Endothelial cell of umbilical vein (primary cell): ENCODE measurements at regions not wholly inside any gene's neighbourhood (a gene's known extent, or its start where the extent isn't known, plus 50 kb on each side); places are given as distances from the start of the nearest gene placed in this dataset.
A peak's percentile ranks its signal among the peaks of the same experiment; 100 is the strongest.

Experiments
- BruUV-seq: library from RNA; stranded (reverse); fragments of 400-500 nt; replicated peaks from 2 replicates; lab custom pipeline; 2021; lab: Mats Ljungman, UMichigan
- CTCF ChIA-PET: fragments of 300-600, 350-600 bp; sonication (Branson Sonifier 250); formaldehyde crosslinking; loops from one replicate; lab custom pipeline; 2021; ENCODE audit warnings: antibody characterized with exemption, inconsistent platforms; lab: Charles Lee
- POLR2A ChIA-PET: fragments of 300-600, 350-600 bp; sonication (Branson Sonifier 250); formaldehyde crosslinking; loops from one replicate; lab custom pipeline; 2021; ENCODE audit warnings: antibody characterized with exemption, inconsistent platforms; lab: Charles Lee
- DNase-seq: peaks from one replicate; pipeline ENCODE4 v3.0.0-alpha.2; 2011; ENCODE audit warnings: low read depth, low spot score
- FAIRE-seq: peaks from 2 replicates; lab custom pipeline; 2011; peaks lifted over from hg19 to GRCh38; lab: Jason Lieb, UNC
- H2AFZ ChIP-seq: 2 replicates; pipeline ENCODE4 v1.6.0; 2012; ENCODE audit warnings: low read depth, low read length, control low read depth, inconsistent platforms
- H3K27ac ChIP-seq: 2 replicates; pipeline ENCODE4 v1.5.1; 2011; ENCODE audit warnings: low read depth, mild to moderate bottlenecking, control low read depth, low read length, moderate library complexity; ENCODE audit not compliant: insufficient read depth
- H3K27me3 ChIP-seq, 2 experiments: 2 replicates each; pipeline versions ENCODE4 v1.6.0 to v1.6.1; 2011; ENCODE audit warnings: low read length in 2 of 2, mixed read lengths in 1 of 2; ENCODE audit not compliant: control insufficient read depth in 2 of 2, insufficient read depth in 2 of 2
- H3K36me3 ChIP-seq, 2 experiments: 2 replicates in 1 of 2; 3 replicates in 1 of 2; pipeline ENCODE4 v1.5.1; 2011; ENCODE audit warnings: low read length in 2 of 2, mild to moderate bottlenecking in 1 of 2, moderate library complexity in 1 of 2; ENCODE audit not compliant: control insufficient read depth in 2 of 2, insufficient read depth in 2 of 2; ENCODE audit errors: extremely low read depth in 1 of 2
- H3K4me1 ChIP-seq: 3 replicates; pipeline ENCODE4 v1.5.1; 2011; ENCODE audit warnings: mild to moderate bottlenecking, low read length; ENCODE audit not compliant: control insufficient read depth, insufficient read depth; ENCODE audit errors: extremely low read depth
- H3K4me2 ChIP-seq: 2 replicates; pipeline ENCODE4 v1.6.1; 2011; ENCODE audit warnings: low read length, control low read depth, mixed read lengths; ENCODE audit not compliant: insufficient read depth
- H3K4me3 ChIP-seq, 3 experiments: fragments of 200-600 bp in 1 of 3; sonication (generic), shearing (Covaris generic) in 1 of 3; replicated peaks in 1 of 3; 2 replicates each; pipeline ENCODE4 v1.5.1; 2011 to 2016; ENCODE audit warnings: control low read depth in 3 of 3, low read length in 3 of 3, mild to moderate bottlenecking in 2 of 3, inconsistent platforms in 1 of 3, low read depth in 1 of 3, moderate library complexity in 1 of 3; ENCODE audit not compliant: insufficient read depth in 1 of 3
- H3K79me2 ChIP-seq: 2 replicates; pipeline ENCODE4 v1.6.0; 2012; ENCODE audit warnings: low read length, inconsistent platforms; ENCODE audit not compliant: control insufficient read depth, insufficient read depth
- H3K9ac ChIP-seq: replicated peaks from 2 replicates; pipeline ENCODE3; 2011; ENCODE audit warnings: low read length, control low read depth; ENCODE audit not compliant: insufficient read depth; ENCODE audit errors: extremely low read depth
- H3K9me1 ChIP-seq: replicated peaks from 3 replicates; pipeline ENCODE4 v1.6.0; 2011; ENCODE audit warnings: mild to moderate bottlenecking, low read length; ENCODE audit not compliant: control insufficient read depth, insufficient read depth; ENCODE audit errors: extremely low read depth
- H3K9me3 ChIP-seq: replicated peaks from 2 replicates; pipeline ENCODE4 v1.5.1; 2012; ENCODE audit warnings: low read length, inconsistent platforms; ENCODE audit not compliant: control insufficient read depth, insufficient read depth
- H4K20me1 ChIP-seq: replicated peaks from 2 replicates; pipeline ENCODE3; 2011; ENCODE audit warnings: mild to moderate bottlenecking, low read length; ENCODE audit not compliant: control insufficient read depth, insufficient read depth; ENCODE audit errors: extremely low read depth
- EZH2 ChIP-seq: IDR thresholded peaks from 2 replicates; pipeline ENCODE4 v1.6.1; 2012; ENCODE audit warnings: borderline replicate concordance, low read depth, mild to moderate bottlenecking, moderate library complexity, low read length, inconsistent platforms; ENCODE audit not compliant: severe bottlenecking
- GATA2 ChIP-seq: IDR thresholded peaks from 2 replicates; pipeline ENCODE4 v1.7.0; 2011; ENCODE audit warnings: low read depth, mild to moderate bottlenecking, moderate library complexity, mixed read lengths, low read length; ENCODE audit not compliant: insufficient read length, insufficient read depth
- JUN ChIP-seq: IDR thresholded peaks from 2 replicates; pipeline ENCODE4 v1.6.1; 2011; ENCODE audit warnings: borderline replicate concordance, low read depth; ENCODE audit not compliant: insufficient read length, insufficient read depth
- MYC ChIP-seq: IDR thresholded peaks from one replicate; pipeline ENCODE4 v1.6.1; 2011; ENCODE audit warnings: mild to moderate bottlenecking, low read depth, low read length
- POLR2A ChIP-seq: IDR thresholded peaks from 2 replicates; pipeline ENCODE4 v1.6.1; 2012; ENCODE audit warnings: low read depth, mild to moderate bottlenecking, control low read depth, low read length
- POLR2AphosphoS5 ChIP-seq: IDR thresholded peaks from 2 replicates; pipeline ENCODE4 v1.6.1; 2012; ENCODE audit warnings: low read depth, mild to moderate bottlenecking, control low read depth, low read length, moderate library complexity; ENCODE audit not compliant: insufficient read depth
- dilution Hi-C: fragments of 300-500 bp; cut with MboI; formaldehyde crosslinking; loops from one replicate; pipeline ENCODE4 v1.15.0; 2019; ENCODE audit warnings: low sequenced_read_pairs; ENCODE audit not compliant: extremely low pct_ligation_motif_present
- intact Hi-C: fragments of 100-400 bp; cut with micrococcal nuclease; formaldehyde crosslinking; loops from one replicate; pipeline ENCODE4 v1.10.0; 2022
- TF ChIP-seq, protein P1 (sequence below), 2 donors: IDR thresholded peaks; 1 replicate in 1 of 2; 2 replicates in 1 of 2; pipeline ENCODE4 v1.5.1; 2011; ENCODE audit warnings: low read length in 2 of 2, mild to moderate bottlenecking in 2 of 2, moderate library complexity in 2 of 2, control low read depth in 1 of 2, inconsistent platforms in 1 of 2, low read depth in 1 of 2; ENCODE audit not compliant: insufficient read depth in 1 of 2; ENCODE audit errors: extremely low read depth in 1 of 2
- TF ChIP-seq, protein P2 (sequence below): IDR thresholded peaks from 2 replicates; pipeline ENCODE4 v1.6.1; 2011; ENCODE audit not compliant: insufficient read depth, insufficient read length

DNA sequence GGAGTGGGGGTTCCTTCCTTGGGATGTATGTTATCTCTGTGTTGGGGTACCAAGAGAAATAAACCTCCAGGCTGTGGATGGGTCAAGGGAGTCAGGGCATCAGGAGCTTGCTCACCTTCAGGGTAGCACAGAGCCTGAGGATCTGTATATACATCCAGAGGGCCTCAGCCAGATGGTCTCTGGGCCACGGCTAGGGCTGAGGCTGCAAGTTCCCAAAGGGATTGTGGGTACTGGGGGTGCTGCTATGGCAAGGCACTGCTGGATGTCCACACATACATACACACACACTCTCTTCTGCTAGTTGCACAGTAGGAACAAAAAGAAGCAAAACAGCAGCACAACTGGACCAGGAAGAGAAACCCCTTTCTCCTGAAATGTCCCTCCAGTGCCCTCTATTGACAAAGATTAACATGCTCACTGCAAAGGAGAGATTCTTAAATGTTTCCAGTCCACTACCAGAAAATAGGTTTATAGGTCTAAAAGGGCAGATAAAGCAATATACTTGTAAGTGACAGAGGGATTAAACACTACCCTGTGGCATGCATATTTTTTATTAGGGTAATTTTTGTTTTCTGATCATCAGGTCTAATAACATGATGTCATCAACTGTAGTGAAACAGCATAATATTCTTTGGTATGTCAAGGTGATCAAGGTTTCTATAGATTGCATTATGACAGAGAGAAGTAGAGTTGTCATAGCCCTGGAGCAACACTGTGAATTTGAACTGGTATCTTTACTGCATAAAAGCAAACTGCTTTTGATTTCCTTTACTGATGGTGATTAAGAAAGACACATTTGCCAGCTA, 56.3 kb upstream of the KCNN2 start:
- Histone ChIP-seq H3K27me3 (peaks cover 4 to 5% of the 10 kb centered on the region in 2 experiments), H3K9me1 (no peaks in the 10 kb centered on the region), H2AFZ (no peak overlapping the region), H3K4me1 (no peaks in the 10 kb centered on the region), H3K4me2 (no peak overlapping the region), H3K9me3 (no peaks in the 10 kb centered on the region), H3K4me3 (no peak overlapping the region), H3K36me3 (no peaks in the 10 kb centered on the region), H3K27ac (no peak overlapping the region), H3K9ac (no peak overlapping the region), H3K79me2 (no peaks in the 10 kb centered on the region), H4K20me1 (no peaks in the 10 kb centered on the region)
- DNase-seq (peak; percentile 41), FAIRE-seq (peak; percentile 21)
- ChIA-PET CTCF (interaction anchor here (0.6 to 1.6 kb wide), 7 partner anchors 14 to 694 kb away, joined by 3 to 9 read pairs (median 3); no protein-coding TSS in a partner anchor), POLR2A (no interaction called here)
- BruUV-seq: no TSS peak
- intact Hi-C loops (loop anchor here (1.0 to 5.0 kb wide), 4 partner anchors 53 to 626 kb away; no protein-coding TSS in a partner anchor), dilution Hi-C loops (no loop called here)
- TF ChIP-seq, protein P1, sequence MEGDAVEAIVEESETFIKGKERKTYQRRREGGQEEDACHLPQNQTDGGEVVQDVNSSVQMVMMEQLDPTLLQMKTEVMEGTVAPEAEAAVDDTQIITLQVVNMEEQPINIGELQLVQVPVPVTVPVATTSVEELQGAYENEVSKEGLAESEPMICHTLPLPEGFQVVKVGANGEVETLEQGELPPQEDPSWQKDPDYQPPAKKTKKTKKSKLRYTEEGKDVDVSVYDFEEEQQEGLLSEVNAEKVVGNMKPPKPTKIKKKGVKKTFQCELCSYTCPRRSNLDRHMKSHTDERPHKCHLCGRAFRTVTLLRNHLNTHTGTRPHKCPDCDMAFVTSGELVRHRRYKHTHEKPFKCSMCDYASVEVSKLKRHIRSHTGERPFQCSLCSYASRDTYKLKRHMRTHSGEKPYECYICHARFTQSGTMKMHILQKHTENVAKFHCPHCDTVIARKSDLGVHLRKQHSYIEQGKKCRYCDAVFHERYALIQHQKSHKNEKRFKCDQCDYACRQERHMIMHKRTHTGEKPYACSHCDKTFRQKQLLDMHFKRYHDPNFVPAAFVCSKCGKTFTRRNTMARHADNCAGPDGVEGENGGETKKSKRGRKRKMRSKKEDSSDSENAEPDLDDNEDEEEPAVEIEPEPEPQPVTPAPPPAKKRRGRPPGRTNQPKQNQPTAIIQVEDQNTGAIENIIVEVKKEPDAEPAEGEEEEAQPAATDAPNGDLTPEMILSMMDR (IDR thresholded peaks at IDR 0.05; ENCODE audit: extremely low read depth in 1 of 2, insufficient read depth in 1 of 2, low read depth in 1 of 2, low read length in 2 of 2): peak in 1 of 2 donors; percentile 32
- TF ChIP-seq GATA2: no peak
- TF ChIP-seq, protein P2, sequence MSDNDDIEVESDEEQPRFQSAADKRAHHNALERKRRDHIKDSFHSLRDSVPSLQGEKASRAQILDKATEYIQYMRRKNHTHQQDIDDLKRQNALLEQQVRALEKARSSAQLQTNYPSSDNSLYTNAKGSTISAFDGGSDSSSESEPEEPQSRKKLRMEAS: no peak

DNA sequence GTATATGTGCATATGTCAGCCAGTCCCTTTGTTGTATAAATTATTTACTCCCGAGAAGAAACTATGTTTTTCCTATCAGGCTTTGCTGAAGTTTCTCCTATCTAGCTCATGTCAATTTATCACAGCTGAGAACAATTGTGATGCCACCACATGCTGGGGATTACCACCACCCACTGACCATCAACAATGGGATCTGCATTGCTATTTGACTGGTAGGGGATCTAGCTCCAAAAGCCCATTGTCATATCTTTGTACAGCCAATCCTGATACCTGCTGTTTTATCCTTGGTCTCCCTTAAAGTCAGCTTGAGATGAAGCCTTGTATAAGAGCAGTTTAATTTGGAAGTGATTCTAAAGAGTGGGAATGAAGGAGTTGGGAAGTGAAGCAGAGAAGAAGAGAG, 53.9 kb upstream of the KCNN2 start:
- Histone ChIP-seq H3K4me2 (no peak overlapping the region), H3K9me1 (no peaks in the 10 kb centered on the region), H3K27me3 (peaks cover 0 to 3% of the 10 kb centered on the region in 2 experiments), H3K9ac (no peak overlapping the region), H3K27ac (no peak overlapping the region), H2AFZ (no peak overlapping the region), H3K9me3 (no peaks in the 10 kb centered on the region), H3K79me2 (no peaks in the 10 kb centered on the region), H3K36me3 (no peaks in the 10 kb centered on the region), H3K4me1 (no peaks in the 10 kb centered on the region), H4K20me1 (no peaks in the 10 kb centered on the region), H3K4me3 (no peak overlapping the region)
- TF ChIP-seq EZH2 (no peak), POLR2A (no peak), JUN (no peak), POLR2AphosphoS5 (no peak), GATA2 (no peak), MYC (no peak)
- TF ChIP-seq, protein P2: no peak
- TF ChIP-seq, protein P1 (IDR thresholded peaks at IDR 0.05; ENCODE audit: extremely low read depth in 1 of 2, insufficient read depth in 1 of 2, low read depth in 1 of 2, low read length in 2 of 2): no peak
- no TSS peak for BruUV-seq
- DNase-seq: no peak
- POLR2A ChIA-PET: no interaction called here
- intact Hi-C loops: loop anchor here (5.0 kb wide), 1 partner anchor 501 kb away; no protein-coding TSS in a partner anchor
- CTCF ChIA-PET: no interaction called here
- dilution Hi-C loops: no loop called here
- no peak for FAIRE-seq
